OCI-LY7 (cell line): ENCODE measurements at regions not wholly inside any gene's neighbourhood (a gene's known extent, or its start where the extent isn't known, plus 50 kb on each side); places are given as distances from the start of the nearest gene placed in this dataset.
A peak's percentile ranks its signal among the peaks of the same experiment; 100 is the strongest.

Experiments used
- CTCF ChIP-seq: fragments of 200-600 bp; sonication (generic); conservative IDR thresholded peaks from 2 replicates; pipeline ENCODE4 v1.5.1; 2014; ENCODE audit warnings: mild to moderate bottlenecking, antibody characterized with exemption, low read length, moderate library complexity, mixed read lengths
- EZH2phosphoT487 ChIP-seq: fragments of 200-600 bp; sonication (generic); IDR thresholded peaks from 2 replicates; pipeline ENCODE4 v1.6.1; 2018; ENCODE audit warnings: low read depth, borderline replicate concordance, mild to moderate bottlenecking, mixed run types, antibody characterized with exemption, low read length, moderate library complexity, mixed read lengths

GRCh38 chr9:118595719-118596305 lies 773.4 kb downstream of the BRINP1 start:
- TF ChIP-seq CTCF (peak; percentile 42), EZH2phosphoT487 (no peak)
